Hematopoietic multipotent progenitor cell treated with erythropoietin and hydrocortisone succinate and interleukin-3 and kit ligand, for 6 days (in vitro differentiated cells): ENCODE measurements at regions not wholly inside any gene's neighbourhood (a gene's known extent, or its start where the extent isn't known, plus 50 kb on each side); places are given as distances from the start of the nearest gene placed in this dataset.

Experiments used
- DNase-seq: peaks from one replicate; pipeline ENCODE4 v3.0.0-alpha.2; 2015

DNA sequence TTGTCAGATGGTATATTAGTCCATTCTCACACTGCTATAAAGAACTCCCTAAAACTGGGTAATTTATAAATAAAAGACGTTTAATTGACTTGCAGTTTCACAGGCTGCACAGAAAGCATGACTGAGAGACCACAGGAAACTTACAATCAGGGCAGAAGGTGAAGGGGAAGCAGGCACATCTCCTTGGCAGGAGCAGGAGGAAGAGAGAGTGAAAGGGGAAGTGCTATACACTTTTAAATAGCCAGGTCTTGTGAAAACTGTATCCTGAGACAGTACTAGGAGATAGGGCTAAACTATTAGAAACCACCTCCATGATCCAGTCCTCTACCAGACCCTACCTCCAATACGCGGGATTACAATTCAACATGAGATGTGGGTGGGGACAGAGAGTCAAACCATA, 193.9 kb upstream of the KCNG1 start:
- no peak for DNase-seq

DNA sequence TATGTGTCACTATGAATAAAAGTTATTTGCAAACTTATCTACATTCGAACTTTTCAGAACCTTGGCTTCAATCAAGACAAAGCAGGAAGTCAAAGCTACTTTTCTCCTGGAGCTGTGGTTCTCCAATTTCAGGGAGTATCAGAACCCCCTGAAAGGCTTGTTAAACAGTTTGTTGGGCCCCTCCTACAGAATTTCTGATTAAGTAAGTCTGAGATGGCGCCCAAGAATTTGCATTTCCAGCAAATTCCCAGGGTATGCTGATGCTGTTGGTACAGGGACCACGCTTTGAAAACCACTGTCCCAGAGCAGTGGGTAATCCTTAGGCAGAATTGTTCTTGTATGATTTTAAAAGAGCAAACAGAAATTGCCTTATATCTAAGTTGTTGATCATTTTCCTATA, 189.9 kb upstream of the KCNG1 start:
- no peak for DNase-seq

DNA sequence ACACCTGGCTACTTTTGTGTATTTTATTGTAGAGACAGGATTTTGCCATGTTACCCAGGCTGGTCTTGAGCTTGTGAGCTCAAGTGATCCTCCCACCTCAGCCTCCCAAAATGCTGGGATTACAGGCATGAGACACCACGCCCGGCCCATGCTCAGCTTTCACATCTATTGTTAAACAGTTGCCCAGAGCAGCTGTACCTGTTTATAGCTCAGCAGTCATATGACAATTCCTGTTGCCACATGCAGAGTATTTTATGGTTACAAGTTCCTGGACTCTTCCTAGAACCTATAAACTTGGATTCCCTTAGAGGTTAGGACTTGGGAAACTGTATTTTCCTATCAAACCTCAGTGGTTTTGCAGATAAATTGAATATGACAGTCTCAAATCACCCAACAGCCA, 188.3 kb upstream of the KCNG1 start:
- DNase-seq = no peak

DNA sequence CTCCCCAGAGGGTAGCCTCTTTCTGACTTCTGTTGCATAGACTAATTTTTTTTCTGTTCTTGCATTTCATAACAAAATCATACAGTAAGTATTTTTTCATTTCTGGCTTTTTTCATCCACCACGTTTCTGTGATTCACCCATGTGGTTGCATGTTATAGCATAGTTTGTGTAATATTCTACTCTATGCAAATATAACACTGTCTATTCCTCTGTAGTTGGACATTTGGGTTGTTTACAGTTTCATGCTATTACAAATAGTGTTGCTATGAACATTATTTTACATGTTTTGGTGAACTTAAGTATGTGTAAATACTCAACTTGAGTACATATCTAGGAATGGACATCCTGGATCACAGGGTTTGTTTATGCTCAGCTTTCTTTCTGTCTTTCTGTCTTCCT, 187.2 kb upstream of the KCNG1 start:
- no peak for DNase-seq

DNA sequence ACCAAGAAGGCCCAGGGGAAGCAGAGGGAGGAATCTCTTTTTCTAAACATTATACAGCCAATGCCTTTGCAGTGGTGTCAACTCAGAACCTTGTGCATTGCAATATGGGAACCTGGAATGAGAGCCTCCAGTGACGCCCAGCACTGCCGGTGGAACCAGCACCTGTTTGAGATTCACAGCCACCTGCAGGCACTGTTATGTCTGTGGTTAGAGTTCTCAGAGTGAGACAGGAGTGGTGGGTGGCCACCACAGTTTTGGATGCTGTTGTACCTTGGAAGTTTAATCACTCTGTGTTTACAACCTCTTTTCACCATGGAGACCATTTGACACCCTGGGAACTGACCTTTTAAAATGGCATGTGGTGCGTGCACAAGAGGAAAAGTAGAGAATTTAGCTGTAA, 185.3 kb upstream of the KCNG1 start:
- DNase-seq = no peak

DNA sequence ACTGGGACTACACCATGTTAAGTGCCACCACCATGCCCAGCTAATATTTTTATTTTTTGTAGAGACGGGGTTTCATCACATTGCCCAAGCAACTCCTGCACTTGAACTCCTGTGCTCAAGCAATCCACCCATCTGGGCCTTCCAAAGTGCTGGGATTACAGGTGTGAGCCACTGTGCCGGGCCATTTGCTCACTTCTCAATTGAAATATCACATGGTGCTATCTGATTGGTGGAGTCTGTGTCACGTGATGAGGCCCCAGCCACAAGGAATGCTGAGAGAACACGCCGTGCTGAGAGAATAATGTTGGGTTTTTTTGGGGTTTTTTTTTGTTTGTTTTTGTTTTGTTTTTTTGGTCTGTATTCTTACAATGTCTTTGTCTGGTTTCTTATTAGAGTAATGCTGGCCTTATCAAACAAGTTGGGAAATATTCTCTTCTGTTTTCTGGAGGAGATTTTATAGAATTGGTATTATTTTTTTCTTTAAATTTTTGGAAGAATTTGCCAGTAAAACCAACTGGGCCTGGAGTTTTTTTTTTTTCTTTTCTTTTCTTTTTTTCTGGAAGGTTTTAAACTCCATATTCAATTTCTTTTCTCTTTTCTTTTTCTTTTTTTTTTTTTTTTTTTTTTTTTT, 183.2 kb upstream of the KCNG1 start:
- no peak for DNase-seq

DNA sequence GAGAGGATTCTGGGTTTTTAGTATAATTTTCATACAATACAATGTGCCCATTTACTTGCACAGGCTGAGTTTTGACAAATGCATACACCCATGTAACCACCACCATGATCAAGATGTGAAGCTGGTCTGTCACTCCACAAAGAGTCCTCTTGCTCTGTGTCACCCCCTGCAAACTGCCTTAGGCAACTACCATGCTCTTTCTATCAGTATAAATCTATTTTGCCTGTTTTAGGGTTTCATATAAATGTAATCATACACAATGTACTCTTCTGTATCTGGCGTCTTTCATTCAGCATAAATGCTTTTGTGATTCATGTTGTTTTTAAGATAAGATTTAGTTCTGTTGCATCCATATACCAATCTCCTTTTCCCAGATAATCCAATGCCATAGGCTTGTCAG, 181.9 kb upstream of the KCNG1 start:
- DNase-seq = no peak

DNA sequence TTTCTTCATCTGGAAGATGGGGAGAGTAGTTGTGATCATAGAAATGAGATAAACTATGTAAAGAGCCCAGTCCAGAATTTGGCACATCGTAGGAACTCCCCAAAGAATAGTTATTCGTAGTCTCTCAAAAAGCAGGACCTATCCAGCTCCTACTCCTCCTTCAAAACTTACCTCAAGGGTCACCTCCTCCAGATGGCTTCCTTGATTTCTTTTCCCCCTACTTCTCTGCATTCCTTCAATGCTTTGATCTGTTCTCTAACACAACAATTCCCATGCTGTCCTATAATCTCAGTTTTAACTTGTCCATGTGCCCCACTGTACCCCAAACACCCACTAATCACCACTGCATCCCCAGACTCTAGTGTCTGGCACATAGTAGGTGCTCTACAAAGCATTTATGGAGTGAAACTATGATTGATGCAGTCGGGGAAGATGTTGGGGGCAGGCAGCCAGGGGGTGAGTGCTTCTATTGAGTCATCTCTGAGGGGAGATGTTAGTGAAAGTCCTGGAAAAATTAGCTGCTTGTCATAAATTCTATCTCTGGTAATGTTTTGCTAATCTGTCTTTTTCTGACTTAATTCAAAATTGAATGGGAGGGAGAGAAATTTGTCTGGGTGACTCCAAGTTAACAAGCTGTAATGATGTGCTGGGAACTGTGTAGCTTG, 181.3 kb upstream of the KCNG1 start:
- DNase-seq = no peak

DNA sequence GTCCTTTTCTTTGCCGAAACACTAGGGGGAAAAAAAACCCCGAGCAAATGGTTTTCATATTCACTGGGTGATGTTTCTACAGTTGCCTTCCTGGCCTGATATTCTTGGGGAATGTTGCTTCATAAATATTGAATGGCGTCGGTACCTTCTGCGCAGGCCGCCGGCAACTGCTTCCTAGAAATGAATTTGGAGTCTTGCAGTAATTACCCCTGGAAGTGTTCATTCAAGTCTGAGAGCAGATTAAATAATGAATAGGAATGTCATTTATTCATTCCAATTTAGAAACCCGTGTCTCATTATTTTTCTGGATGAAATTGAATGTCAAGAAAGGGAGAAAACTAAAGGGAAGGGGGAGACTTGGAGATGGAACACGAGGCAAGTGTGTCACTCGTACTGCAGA, 179.4 kb upstream of the KCNG1 start:
- DNase-seq = no peak

DNA sequence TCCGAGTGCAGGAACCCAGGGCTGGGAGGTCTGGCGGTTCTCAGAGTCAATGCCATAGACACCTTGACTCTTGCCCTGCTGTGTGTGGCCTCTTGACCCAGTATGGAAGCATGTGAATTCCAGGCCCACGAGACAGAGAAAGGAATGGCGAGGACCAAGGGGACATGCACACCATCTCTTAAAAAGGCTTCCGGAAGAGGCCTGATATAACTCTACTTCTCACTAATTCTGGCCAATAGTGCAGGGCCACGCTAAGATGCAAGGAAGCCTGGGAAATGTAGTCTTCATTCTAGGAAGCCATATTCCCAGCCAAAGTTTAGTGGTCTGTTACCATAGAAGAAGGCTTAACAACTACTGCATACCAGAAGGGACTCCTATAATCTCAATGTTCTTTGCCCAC, 177.0 kb upstream of the KCNG1 start:
- DNase-seq = no peak

DNA sequence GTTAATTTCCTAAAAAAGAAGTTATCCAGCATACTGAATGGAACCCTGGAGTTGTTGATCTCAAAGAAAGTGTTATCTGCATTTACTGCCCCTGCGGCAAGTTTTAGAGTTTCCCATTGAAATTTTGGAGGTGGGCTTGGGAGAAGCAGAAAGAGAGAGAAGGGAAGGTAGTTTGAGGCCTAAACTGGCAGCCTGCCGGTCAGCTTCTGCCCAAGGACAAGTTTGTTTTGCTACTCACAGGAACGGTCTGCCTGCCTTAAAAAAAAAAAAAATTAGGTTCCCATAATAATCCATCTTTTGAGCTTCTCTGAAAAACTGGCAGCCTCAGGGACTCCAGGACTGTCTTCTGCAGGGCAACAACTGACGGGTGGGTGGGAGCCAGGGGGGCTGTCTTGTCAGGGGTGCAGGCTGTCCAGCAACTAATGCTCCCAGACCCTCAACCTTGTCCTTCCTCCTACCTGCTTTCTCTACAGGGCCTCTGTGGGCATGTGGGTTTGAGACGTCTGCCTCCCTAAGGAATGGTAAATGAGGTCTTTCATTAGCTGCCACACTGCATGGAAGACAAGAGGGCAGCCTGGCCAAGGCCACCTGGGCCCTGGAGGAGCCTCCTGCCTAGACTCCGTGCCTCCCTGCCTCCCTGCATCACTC, 176.1 kb upstream of the KCNG1 start:
- DNase-seq = no peak

DNA sequence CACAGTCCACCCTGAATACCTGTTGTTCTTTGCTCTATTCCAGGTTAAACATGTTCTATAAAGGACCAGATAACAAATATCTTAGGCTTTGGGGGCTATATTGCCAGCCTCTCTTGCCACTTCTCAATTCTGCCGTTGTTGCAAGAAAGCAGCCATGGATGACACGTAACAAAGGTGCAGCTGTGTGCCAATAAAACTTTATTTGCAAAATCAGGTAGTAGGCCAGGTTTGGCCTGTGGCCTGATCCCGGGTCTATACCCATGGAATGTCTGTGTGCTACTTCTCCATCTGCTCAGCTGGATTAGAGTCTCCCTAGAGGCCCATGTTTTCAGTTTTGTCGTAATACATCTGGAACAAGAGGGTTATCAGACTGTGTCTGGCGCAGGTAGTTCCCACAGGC, 175.3 kb upstream of the KCNG1 start:
- DNase-seq = no peak

DNA sequence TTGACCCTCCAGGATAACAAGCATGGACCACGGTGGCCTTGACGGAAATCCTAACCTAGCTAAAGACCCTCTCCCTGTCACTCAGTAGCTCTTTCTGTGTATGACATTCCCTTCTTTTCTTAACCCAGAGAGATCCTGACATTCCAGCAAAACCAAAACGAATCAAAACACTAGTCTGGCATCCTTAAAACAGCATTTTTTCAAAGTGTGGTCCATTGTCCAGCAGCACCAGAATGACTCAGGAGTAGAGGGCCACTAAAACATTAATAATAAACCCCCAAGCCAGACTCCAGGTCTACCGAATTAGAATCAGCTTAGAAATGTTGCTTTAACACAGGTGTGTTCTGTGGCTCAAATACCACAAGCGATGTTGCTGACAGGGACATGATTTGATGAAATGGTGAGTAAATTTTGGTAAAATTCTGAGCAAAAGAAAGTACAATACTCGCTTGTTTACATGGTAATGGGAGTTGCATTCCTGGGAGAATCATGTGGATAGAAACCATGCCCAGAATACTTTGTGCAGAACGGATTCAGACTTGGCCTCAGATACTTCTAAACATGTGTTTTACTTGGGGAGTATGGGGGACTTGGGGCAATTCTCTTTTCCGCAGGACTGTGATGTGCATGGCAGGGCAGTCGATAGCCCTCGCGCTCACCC, 174.2 kb upstream of the KCNG1 start:
- DNase-seq = no peak

DNA sequence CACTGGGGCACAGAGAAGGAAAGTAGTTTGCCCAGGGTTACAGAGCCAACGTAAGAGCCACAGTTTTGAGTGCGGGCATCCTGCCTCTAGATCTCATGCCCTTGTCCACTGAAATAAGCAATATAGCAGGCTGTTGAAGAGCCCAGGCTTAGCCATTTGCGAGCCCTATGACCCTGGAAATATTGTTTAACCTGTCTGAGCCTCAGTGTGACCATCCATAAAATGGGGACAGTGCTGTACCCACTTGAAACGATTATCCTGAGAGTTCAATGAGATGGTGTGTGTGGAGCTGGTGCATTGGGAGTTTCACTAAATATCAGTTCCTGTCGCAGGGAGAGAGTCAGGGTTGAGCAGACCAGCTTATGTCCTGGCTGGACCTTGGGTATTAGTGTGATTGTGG, 173.1 kb upstream of the KCNG1 start:
- no peak for DNase-seq

DNA sequence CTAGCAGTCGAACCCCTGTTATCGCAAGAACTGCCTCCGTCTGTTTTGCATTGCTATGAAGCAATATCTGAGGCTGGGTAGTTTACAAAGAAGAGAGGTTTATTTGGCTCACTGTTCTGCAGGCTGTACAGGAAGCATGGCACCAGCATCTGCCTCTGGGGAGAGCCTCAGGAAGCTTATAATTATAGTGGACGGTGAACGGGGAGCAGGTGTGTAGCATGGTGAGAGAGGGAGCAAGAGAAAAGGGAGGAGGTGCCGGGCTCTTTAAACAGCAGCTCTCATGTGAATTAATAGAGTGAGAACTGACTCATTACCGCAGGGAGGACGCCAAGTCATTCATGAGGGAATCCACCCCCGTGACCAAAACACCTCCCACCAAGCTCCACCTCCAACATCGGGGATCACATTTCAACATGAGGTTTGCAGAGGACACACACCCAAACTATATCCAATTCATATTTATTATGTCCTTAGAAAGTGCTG, 172.6 kb upstream of the KCNG1 start:
- no peak for DNase-seq

DNA sequence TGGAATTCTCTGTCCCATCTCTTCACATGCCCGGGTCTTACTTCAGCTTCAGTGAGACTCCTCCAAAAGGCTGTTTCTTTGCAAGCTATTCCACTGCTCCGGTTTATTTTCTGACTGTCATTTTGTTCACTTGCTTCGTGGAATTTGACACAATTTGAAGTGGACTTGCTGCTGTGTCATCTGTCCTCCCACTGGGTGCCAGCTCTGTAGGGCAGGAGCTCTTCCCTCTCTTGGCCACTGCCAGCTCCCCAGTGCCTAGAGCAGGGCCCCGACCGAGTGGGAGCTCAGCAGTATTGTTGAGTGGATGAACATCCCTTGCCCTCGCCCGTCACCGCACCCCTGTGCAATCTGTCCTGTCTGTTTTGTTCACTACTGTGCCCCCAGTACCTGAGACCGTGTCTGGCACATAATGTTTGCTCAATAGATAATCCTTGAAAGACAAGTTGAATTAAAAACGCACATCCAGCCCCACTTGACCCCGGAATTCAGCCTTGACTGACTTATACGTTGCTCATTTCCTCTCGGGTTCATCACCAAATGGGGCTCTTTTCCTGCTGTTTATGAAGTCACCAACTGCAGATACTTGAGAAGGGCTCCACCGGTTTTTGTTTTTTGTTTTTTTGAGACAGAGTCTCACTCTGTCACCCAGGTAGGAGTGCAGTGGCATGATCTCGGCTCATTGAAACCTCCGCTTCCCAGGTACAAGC, 170.3 kb upstream of the KCNG1 start:
- DNase-seq = no peak

DNA sequence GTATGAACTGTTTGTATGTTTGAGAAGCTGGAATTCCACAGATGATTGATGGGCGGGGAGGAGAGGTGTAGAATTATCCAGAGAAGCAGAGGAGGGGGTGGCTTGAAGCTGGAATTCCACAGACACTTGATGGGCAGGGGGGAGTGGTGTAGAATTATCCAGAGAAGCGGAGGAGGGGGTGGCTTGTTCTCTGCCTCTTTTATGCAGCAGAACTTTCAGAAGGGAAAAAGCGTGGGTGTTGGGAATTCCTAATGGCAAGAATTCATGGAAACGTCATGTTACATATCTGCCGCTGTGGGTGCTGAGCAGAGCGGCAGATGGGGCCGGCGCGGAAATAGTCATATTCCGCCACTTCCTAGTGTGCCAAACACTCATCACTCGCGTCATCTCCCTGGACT, 167.9 kb upstream of the KCNG1 start:
- DNase-seq = no peak

DNA sequence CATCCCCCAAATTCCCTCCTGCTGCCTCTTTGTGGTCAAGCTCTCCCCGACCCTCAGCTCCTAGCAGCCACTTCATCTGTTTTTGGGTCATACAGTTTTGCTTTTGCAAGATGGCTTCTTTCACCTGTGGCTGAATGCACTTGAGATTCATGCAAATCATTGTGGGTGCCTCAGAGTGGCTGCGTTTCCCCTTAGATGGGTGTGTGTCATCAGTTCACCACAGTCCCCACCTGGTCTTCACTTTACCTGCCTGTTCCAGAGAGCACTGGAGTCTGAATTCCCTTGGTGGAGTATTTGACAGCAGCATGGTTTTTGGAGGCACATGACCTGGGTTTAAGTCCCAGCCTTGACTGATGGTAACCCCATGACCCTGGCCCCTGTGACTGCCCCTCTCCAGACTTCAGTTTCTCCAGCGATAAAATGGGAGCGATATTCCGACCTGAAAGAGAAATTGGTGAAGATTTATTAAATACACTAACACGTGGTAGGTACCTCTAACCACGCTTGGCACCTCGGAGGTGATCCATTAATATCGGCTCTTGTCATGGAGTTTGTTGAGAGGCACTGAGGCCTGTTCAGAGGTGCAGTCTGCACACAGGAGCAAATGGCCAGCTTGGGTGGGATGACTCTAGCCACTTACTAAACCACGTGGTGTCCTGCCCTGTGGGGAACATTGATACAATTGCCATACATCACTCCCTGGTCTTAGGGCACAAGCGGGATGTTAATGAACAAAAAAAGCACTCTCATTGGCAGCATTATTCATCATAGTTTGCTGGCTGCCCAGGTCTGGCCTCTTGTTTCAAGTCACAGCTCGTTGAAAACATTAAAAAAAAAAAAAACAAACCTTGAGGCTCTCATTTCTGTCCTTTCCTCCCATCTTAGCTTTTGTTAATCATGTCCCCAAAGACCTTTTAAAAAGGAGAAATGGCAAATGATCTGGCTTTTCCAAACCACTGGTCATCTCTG, 167.2 kb upstream of the KCNG1 start:
- no peak for DNase-seq

DNA sequence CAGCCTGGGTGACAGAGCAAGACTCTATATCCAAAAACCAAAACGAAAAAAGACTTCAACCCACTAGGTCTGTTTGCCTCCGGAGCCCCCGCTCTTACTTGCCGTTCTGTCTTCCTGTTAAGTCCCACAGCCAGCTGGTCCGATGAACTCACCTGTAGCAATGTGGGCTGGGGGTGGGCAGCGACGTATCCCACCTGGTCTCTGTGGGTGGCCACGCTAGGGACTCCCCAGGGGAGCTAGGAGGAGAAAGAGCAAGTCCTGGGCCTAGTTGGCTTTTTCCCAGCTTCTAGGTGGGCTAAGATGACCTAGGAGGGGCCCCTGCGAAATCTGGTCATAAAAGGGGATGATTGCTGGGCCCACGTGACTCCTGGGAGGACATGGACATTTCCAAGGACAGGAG, 166.0 kb upstream of the KCNG1 start:
- DNase-seq = no peak

DNA sequence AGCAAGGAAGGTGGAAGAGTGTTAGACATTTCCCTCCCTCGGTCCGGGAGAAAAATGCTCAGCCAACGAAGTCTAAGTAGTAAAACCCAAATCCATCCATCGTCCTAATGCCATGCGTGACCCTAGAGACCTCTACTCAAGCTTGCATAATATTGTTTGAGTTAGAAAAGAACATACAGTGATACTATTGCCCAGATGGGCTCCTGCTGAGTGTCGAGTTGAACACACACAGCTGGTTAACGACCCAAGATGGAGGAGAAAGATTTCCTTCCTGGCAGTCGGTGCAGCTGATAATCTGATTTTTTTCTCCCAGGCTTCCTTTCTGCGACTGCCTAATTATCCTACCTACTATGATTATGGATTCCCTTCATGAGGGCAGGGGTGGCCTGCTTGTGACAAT, 164.4 kb upstream of the KCNG1 start:
- no peak for DNase-seq

DNA sequence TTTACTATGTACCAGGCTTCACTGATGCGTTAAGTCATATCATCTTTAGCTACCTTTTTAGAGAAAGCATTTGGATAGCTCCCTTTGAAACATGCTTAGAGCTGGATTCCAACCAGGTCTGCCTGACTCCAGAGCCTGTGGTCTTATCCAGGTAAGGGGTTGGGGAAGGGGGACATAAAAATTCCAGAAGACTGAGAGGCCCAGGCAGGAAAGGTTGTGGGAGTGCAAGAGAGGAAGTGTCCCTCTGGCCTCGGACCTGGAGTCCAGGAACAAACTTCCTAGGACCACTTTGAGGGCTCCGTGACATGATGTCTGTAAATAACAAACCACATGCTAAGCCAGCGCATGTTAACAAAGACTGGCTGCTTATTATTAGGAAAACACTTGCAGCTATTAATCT, 163.0 kb upstream of the KCNG1 start:
- DNase-seq = no peak

DNA sequence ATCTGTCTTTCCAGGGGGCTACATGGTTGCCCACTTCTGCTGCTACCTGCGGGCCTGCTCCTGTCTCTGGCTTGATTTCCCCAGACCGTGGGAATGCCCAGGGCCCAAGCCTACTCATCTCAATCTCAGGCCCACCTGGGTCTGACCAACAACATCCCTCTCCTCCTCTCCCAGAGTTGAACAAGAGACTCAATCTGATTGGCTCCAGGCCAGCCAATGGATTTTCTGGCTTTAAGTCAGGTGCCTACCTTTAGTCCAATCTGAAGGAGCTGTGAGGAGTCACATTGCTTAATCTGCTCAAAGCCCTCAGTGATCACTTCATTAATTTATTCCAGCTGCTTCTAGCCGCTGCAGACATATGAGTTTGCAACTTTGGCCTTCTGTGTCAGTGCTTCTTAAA, 162.4 kb upstream of the KCNG1 start:
- DNase-seq = no peak
